Liver (tissue), 8 donors: ENCODE measurements at regions not wholly inside any gene's neighbourhood (a gene's known extent, or its start where the extent isn't known, plus 50 kb on each side); places are given as distances from the start of the nearest gene placed in this dataset.

ENCODE experiments used
- DNase-seq: peaks from one replicate; pipeline ENCODE4 v3.0.0-alpha.2; 2017; ENCODE audit warnings: low spot score
- H3K27ac ChIP-seq, 2 donors: one replicate each; pipeline ENCODE4 v1.7.0; 2013; ENCODE audit warnings: inconsistent platforms in 2 of 2, low read length in 2 of 2, control low read depth in 1 of 2, low read depth in 1 of 2, mild to moderate bottlenecking in 1 of 2
- H3K27me3 ChIP-seq, 4 donors: one replicate each; pipeline versions ENCODE4 v1.6.1 to v1.7.0; 2013; ENCODE audit warnings: low read length in 3 of 4, inconsistent platforms in 1 of 4, mild to moderate bottlenecking in 1 of 4, moderate library complexity in 1 of 4; ENCODE audit not compliant: control insufficient read depth in 4 of 4, insufficient read depth in 4 of 4
- H3K36me3 ChIP-seq, 4 donors: one replicate each; pipeline versions ENCODE4 v1.6.1 to v1.7.0; 2013; ENCODE audit warnings: low read length in 3 of 4, mild to moderate bottlenecking in 3 of 4, low read depth in 1 of 4, moderate library complexity in 1 of 4; ENCODE audit not compliant: control insufficient read depth in 4 of 4, insufficient read depth in 3 of 4
- H3K4me1 ChIP-seq, 4 donors: one replicate each; pipeline versions ENCODE4 v1.6.1 to v1.7.0; 2013; ENCODE audit warnings: low read length in 3 of 4, mild to moderate bottlenecking in 3 of 4, moderate library complexity in 1 of 4; ENCODE audit not compliant: control insufficient read depth in 4 of 4, insufficient read depth in 4 of 4
- H3K4me3 ChIP-seq, 3 donors: one replicate each; pipeline versions ENCODE4 v1.6.1 to v1.7.0; 2013; ENCODE audit warnings: low read length in 3 of 3, control low read depth in 1 of 3, low read depth in 1 of 3, mild to moderate bottlenecking in 1 of 3
- H3K9ac ChIP-seq, 2 donors: one replicate each; pipeline ENCODE4 v1.7.0; 2013; ENCODE audit warnings: low read length in 2 of 2, mild to moderate bottlenecking in 2 of 2, moderate library complexity in 2 of 2, control low read depth in 1 of 2, low read depth in 1 of 2
- H3K9me3 ChIP-seq, 4 donors: one replicate each; pipeline versions ENCODE4 v1.6.1 to v1.7.0; 2013; ENCODE audit warnings: low read length in 3 of 4; ENCODE audit not compliant: control insufficient read depth in 4 of 4
- CTCF ChIP-seq: fragments of 150-350 bp; IDR thresholded peaks from 2 replicates; pipeline ENCODE4 v1.5.1; 2017; ENCODE audit warnings: improper control_type of control experiment, low read depth, low read length; ENCODE audit not compliant: missing input control
- EGR1 ChIP-seq, 2 donors: IDR thresholded peaks; 2 replicates each; pipeline ENCODE4 v1.6.1; 2016 to 2018; ENCODE audit warnings: antibody characterized with exemption in 2 of 2, low read depth in 2 of 2
- FOXA1 ChIP-seq: IDR thresholded peaks from 2 replicates; pipeline ENCODE4 v1.6.1; 2016; ENCODE audit warnings: antibody characterized with exemption
- GABPA ChIP-seq, 2 donors: IDR thresholded peaks in 1 of 2; conservative IDR thresholded peaks in 1 of 2; 2 replicates each; pipeline ENCODE4 v1.6.1; 2016; ENCODE audit warnings: antibody characterized with exemption in 2 of 2, mild to moderate bottlenecking in 1 of 2, moderate library complexity in 1 of 2
- HNF4A ChIP-seq, 2 donors: conservative IDR thresholded peaks; 2 replicates each; pipeline ENCODE4 v1.6.1; 2016; ENCODE audit warnings: antibody characterized with exemption in 2 of 2, mild to moderate bottlenecking in 2 of 2
- RXRA ChIP-seq, 2 donors: IDR thresholded peaks; 2 replicates each; pipeline ENCODE4 v1.6.1; 2017 to 2018; ENCODE audit warnings: antibody characterized with exemption in 2 of 2, mild to moderate bottlenecking in 1 of 2
- SP1 ChIP-seq: IDR thresholded peaks from 2 replicates; pipeline ENCODE4 v1.6.1; 2018; ENCODE audit warnings: antibody characterized with exemption, mild to moderate bottlenecking
- TAF1 ChIP-seq: conservative IDR thresholded peaks from 2 replicates; pipeline ENCODE4 v1.6.1; 2016; ENCODE audit warnings: antibody characterized with exemption, mild to moderate bottlenecking
- WGBS: extraction: QIAGEN DNeasy Blood & Tissue Kit; methylation state at CpG from one replicate; pipeline ENCODE4 v1.1.7; 2013; 5-methylcytosine and 5-hydroxymethylcytosine counted together
- TF ChIP-seq, protein P1 (sequence below): IDR thresholded peaks from 2 replicates; pipeline ENCODE4 v1.6.1; 2016; ENCODE audit warnings: antibody characterized with exemption, mild to moderate bottlenecking
- donor health status: healthy.
- donor health status: healthy.
- donor health status: healthy.
- donor health status: healthy.
- donor health status: healthy.

DNA sequence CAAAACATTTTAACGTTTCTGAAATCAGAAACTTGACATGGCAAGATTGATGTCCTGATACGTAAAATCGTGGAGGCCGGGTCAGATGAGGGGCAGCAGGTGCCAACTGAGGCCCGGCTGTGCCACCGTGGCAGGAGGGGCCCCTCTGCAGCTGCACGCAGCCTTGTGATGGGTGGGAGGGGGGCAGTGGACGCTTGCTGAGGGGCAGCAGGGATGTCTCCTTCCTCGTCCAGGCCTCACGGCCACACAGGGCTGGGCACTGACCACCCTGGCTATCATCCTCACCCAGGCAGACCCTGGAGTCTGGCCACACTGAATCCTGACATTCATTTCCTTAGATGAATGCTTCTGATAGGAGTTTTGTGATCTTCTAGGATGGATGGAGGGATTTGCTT, 114.7 kb downstream of the ERMARD start:
- 94% methylated on average over 10 of the region's 10 CpGs for WGBS
- DNase-seq = no peak
- no peak overlapping the region for H3K9ac ChIP-seq
- H3K27me3 ChIP-seq = no peaks in the 10 kb centered on the region
- no peak overlapping the region for H3K27ac ChIP-seq
- H3K4me3 ChIP-seq = no peak overlapping the region
- no peaks in the 10 kb centered on the region for H3K9me3 ChIP-seq
- no peaks in the 10 kb centered on the region for H3K36me3 ChIP-seq
- H3K4me1 ChIP-seq = no peaks in the 10 kb centered on the region
- no peak for TF ChIP-seq FOXA1
- TF ChIP-seq SP1 = no peak
- TF ChIP-seq CTCF = no peak
- no peak for TF ChIP-seq RXRA (IDR thresholded peaks at IDR 0.05)
- no peak for TF ChIP-seq TAF1
- TF ChIP-seq HNF4A (conservative IDR thresholded peaks at IDR 0.05) = no peak
- no peak for TF ChIP-seq EGR1 (IDR thresholded peaks at IDR 0.05; ENCODE audit: low read depth in 2 of 2)
- no peak for TF ChIP-seq GABPA (IDR thresholded peaks at IDR 0.05 in 1 of 2, conservative IDR thresholded peaks at IDR 0.05 in 1 of 2)

GRCh38 chr6:169865346-169866139, 114.1 kb downstream of the ERMARD start:
- DNase-seq = peak; percentile 21
- no peaks in the 10 kb centered on the region for H3K27me3 ChIP-seq
- no peak overlapping the region for H3K27ac ChIP-seq
- 92% methylated on average over 13 of the region's 13 CpGs for WGBS
- no peaks in the 10 kb centered on the region for H3K4me1 ChIP-seq
- H3K4me3 ChIP-seq = no peak overlapping the region
- H3K9me3 ChIP-seq = no peaks in the 10 kb centered on the region
- H3K36me3 ChIP-seq = no peaks in the 10 kb centered on the region
- H3K9ac ChIP-seq = no peak overlapping the region
- TF ChIP-seq, protein P1, sequence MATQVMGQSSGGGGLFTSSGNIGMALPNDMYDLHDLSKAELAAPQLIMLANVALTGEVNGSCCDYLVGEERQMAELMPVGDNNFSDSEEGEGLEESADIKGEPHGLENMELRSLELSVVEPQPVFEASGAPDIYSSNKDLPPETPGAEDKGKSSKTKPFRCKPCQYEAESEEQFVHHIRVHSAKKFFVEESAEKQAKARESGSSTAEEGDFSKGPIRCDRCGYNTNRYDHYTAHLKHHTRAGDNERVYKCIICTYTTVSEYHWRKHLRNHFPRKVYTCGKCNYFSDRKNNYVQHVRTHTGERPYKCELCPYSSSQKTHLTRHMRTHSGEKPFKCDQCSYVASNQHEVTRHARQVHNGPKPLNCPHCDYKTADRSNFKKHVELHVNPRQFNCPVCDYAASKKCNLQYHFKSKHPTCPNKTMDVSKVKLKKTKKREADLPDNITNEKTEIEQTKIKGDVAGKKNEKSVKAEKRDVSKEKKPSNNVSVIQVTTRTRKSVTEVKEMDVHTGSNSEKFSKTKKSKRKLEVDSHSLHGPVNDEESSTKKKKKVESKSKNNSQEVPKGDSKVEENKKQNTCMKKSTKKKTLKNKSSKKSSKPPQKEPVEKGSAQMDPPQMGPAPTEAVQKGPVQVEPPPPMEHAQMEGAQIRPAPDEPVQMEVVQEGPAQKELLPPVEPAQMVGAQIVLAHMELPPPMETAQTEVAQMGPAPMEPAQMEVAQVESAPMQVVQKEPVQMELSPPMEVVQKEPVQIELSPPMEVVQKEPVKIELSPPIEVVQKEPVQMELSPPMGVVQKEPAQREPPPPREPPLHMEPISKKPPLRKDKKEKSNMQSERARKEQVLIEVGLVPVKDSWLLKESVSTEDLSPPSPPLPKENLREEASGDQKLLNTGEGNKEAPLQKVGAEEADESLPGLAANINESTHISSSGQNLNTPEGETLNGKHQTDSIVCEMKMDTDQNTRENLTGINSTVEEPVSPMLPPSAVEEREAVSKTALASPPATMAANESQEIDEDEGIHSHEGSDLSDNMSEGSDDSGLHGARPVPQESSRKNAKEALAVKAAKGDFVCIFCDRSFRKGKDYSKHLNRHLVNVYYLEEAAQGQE = no peak
- TF ChIP-seq EGR1 (IDR thresholded peaks at IDR 0.05; ENCODE audit: low read depth in 2 of 2) (no peak), FOXA1 (no peak), GABPA (IDR thresholded peaks at IDR 0.05 in 1 of 2, conservative IDR thresholded peaks at IDR 0.05 in 1 of 2) (no peak), RXRA (IDR thresholded peaks at IDR 0.05) (no peak), CTCF (no peak)
